ENCODE measurements at regions not wholly inside any gene's neighbourhood (a gene's known extent, or its start where the extent isn't known, plus 50 kb on each side); places are given as distances from the start of the nearest gene placed in this dataset.

DNA sequence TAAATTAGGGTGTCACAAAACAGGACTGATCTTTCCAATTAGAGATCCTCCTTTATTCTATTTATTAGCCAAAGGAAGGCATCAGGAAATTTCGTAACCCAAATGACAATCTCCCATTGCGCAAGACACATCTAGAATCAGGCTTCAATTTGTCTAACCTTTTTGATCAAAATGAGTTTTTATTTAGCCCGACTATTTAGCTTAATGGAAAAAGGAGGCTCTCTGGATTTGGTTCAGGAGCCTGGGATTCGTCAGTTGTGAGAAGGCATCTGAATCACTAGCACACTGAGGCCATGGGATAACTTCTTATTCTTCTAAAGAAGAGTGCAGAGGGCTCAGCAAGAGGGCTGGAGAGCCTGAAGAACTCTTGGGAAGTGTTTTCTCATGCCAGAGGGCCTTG lies 332.1 kb upstream of the ETAA1 start:
- TF ChIP-seq, protein P1, sequence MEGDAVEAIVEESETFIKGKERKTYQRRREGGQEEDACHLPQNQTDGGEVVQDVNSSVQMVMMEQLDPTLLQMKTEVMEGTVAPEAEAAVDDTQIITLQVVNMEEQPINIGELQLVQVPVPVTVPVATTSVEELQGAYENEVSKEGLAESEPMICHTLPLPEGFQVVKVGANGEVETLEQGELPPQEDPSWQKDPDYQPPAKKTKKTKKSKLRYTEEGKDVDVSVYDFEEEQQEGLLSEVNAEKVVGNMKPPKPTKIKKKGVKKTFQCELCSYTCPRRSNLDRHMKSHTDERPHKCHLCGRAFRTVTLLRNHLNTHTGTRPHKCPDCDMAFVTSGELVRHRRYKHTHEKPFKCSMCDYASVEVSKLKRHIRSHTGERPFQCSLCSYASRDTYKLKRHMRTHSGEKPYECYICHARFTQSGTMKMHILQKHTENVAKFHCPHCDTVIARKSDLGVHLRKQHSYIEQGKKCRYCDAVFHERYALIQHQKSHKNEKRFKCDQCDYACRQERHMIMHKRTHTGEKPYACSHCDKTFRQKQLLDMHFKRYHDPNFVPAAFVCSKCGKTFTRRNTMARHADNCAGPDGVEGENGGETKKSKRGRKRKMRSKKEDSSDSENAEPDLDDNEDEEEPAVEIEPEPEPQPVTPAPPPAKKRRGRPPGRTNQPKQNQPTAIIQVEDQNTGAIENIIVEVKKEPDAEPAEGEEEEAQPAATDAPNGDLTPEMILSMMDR (IDR thresholded peaks at IDR 0.05): no peak
- DNase-seq (ENCODE audit: low spot score) (no peak), ATAC-seq (ENCODE audit: low FRiP score) (peak; percentile 89)

DNA sequence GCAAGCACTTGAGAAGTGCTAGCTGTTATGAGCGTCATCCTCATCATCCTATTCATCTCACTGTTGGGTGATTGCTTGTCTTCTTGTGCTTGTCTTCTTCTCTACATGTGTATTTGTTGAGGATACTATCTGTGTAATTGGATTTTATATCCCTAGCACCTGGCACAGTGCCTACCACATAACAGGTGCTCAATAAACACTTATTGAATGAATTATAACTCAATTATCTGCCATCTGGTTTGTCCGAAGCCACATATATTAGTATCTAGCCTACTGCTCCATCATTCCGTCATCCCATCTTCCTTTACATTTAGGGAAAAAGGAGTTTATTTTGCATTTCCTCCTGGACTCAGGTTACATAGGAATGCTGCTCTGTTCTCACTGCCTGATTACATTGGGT lies 330.4 kb upstream of the ETAA1 start:
- ATAC-seq (ENCODE audit: low FRiP score) (no peak), DNase-seq (ENCODE audit: low spot score) (no peak)
- TF ChIP-seq, protein P1 (IDR thresholded peaks at IDR 0.05): no peak

DNA sequence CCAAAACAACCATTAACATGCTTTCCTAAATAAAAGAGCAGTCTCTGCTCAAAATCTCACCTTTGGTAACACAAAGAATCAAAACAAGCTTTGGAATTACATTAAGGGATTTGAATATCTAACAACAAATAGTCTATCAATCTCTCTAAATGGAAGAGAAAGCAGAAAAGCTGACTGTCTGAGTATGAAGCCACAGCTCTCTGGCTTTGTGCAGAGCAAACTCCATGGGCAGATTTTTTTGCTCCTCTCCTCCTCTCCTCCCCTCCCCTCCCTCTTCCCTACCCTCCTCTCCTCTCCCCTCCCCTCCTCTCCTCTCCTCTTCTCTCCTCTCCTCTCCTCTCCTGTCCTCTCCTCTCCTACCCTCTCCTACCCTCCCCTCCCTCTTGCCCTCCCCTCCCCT lies 329.5 kb upstream of the ETAA1 start:
- DNase-seq (ENCODE audit: low spot score): no peak
- TF ChIP-seq, protein P1 (IDR thresholded peaks at IDR 0.05): no peak
- ATAC-seq (ENCODE audit: low FRiP score): no peak

DNA sequence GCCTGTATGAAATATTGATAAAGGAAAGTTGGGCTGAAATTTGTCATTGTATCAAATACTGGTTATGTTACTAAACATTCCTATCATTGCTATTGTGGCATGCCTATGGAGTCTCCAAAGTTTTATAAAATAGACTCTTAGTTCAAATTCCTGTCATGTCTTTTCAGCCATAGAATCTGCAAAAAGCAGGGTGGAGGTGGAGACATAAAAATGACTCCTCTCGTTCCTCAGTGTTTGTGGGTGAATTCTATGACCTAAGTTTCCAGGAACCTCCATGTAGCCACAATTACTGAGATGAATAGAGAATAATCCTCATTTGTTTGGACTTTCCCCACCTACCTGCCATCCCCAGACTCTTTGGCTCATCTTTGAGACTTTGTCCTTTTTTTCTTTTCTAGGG lies 326.3 kb upstream of the ETAA1 start:
- DNase-seq (ENCODE audit: low spot score) (no peak), ATAC-seq (ENCODE audit: low FRiP score) (no peak)
- TF ChIP-seq, protein P1 (IDR thresholded peaks at IDR 0.05): no peak

DNA sequence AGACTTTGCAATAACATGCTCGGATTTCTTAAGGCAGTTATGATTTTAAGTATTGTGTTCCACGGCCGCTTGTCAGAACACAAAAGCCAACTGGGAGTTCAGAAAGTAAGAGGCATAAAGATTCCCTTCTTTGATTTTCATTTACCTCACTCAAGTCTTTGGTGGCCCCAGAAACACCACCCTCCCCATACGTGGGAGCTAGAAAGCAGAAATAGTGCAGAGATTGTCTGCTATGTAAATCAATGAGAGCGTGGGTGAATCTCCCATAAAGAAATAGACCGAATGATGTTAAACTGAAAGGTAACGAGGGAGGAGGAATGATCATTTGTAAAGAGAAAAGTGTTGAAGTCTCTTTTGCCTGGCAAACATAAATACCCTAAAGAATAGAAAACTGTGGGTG lies 322.1 kb upstream of the ETAA1 start:
- DNase-seq (ENCODE audit: low spot score) (no peak), ATAC-seq (ENCODE audit: low FRiP score) (no peak)
- TF ChIP-seq, protein P1 (IDR thresholded peaks at IDR 0.05): no peak

DNA sequence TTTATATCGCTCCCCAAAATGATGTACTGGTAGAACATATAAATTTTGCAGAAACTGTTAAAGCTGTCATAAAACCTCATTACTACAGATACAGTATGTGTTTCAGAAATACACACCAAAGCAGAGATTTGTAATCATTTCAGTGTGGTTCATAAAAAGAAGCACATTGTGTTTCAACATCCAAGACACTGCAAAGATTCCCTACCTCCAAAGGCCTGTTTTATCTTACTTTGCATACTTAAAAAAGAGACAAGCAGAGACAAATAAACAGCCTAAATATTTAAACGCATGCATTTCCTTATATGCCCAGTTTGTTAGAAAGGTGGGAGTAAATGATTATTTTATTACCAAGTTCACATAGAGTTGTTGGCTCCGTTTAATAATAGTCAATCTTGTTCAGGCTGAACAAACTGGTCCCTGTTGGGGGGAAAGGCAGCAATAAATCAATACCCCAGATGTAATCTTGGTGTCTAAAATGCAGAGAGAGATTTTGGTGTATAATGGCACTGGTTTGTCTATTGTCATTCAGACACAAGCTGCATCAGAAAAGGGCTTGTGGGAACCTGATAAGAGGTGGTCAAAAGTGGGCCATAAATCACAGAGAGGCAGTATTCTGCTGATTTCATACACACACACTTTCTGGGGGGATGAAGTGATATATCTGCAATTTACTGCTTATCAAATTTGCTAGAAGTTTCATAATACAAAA lies 321.4 kb upstream of the ETAA1 start:
- TF ChIP-seq, protein P1 (IDR thresholded peaks at IDR 0.05): no peak

DNA sequence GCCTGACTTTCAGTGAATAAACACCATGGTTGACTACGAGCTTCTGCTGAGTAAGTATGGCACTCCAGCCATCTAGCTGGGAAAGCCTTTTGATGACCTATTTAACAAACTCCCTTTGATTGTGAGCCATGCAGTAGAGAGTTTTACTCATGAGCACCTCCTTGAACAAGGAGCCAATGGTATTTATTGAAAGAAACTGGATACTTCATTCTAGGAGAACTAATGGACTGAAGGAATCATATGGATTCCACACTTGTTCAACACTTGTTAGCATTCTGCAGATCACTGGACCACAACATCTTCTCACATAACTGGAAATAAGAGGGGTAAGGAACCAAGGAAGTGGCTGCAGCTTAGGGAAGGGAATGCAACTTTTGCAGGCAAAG lies 320.9 kb upstream of the ETAA1 start:
- no peak for DNase-seq (ENCODE audit: low spot score)
- TF ChIP-seq, protein P1 (IDR thresholded peaks at IDR 0.05): no peak
- no peak for ATAC-seq (ENCODE audit: low FRiP score)

More for the DNA sequence above, 321.4 kb upstream of the ETAA1 start:
- ATAC-seq (ENCODE audit: low FRiP score) (no peak), DNase-seq (ENCODE audit: low spot score) (no peak)
